Stimulated activated CD8-positive, alpha-beta memory T cell treated with anti-CD3 and anti-CD28 coated beads, Interleukin-2, amount 100 ng/mL, for 1 hour (primary cell): ENCODE measurements at regions not wholly inside any gene's neighbourhood (a gene's known extent, or its start where the extent isn't known, plus 50 kb on each side); places are given as distances from the start of the nearest gene placed in this dataset.

Experiments
- DNase-seq, 2 donors: peaks; one replicate each; pipeline ENCODE4 v3.0.0-alpha.2; 2020; ENCODE audit warnings: low read depth in 2 of 2

- no peak for DNase-seq
These were observed 260.5 kb downstream of the CCDC85A start for GRCh38 chr2:56444339-56444738.

GRCh38 chr2:56448403-56449001, 264.7 kb downstream of the CCDC85A start:
- DNase-seq, result no peak

- DNase-seq, result no peak
These were observed 265.2 kb downstream of the CCDC85A start for GRCh38 chr2:56449002-56449431.

- no peak for DNase-seq
These were observed 265.7 kb downstream of the CCDC85A start for GRCh38 chr2:56449449-56449860.

GRCh38 chr2:56450047-56450446, 266.3 kb downstream of the CCDC85A start:
- no peak for DNase-seq

- DNase-seq, result no peak
These were observed 267.0 kb downstream of the CCDC85A start for GRCh38 chr2:56450772-56451171.

- DNase-seq, result no peak
These were observed 271.9 kb downstream of the CCDC85A start for GRCh38 chr2:56455642-56456041.

GRCh38 chr2:56456791-56457190, 273.0 kb downstream of the CCDC85A start:
- no peak for DNase-seq

- no peak for DNase-seq
These were observed 276.7 kb downstream of the CCDC85A start for GRCh38 chr2:56460508-56460907.

GRCh38 chr2:56464066-56464465, 280.3 kb downstream of the CCDC85A start:
- DNase-seq, result no peak

- no peak for DNase-seq
These were observed 280.8 kb downstream of the CCDC85A start for GRCh38 chr2:56464613-56465012.

GRCh38 chr2:56465491-56465890, 281.7 kb downstream of the CCDC85A start:
- no peak for DNase-seq

GRCh38 chr2:56473524-56473923, 289.7 kb downstream of the CCDC85A start:
- DNase-seq, result no peak

GRCh38 chr2:56474412-56475158, 290.8 kb downstream of the CCDC85A start:
- DNase-seq, result no peak

- no peak for DNase-seq
These were observed 291.4 kb downstream of the CCDC85A start for GRCh38 chr2:56475191-56475590.

GRCh38 chr2:56476509-56477071, 292.8 kb downstream of the CCDC85A start:
- DNase-seq, result no peak

- no peak for DNase-seq
These were observed 294.2 kb downstream of the CCDC85A start for GRCh38 chr2:56478027-56478426.

GRCh38 chr2:56483081-56483480, 299.3 kb downstream of the CCDC85A start:
- no peak for DNase-seq

- DNase-seq, result no peak
These were observed 301.1 kb downstream of the CCDC85A start for GRCh38 chr2:56484906-56485305.

GRCh38 chr2:56500317-56500716, 316.5 kb downstream of the CCDC85A start:
- no peak for DNase-seq

- no peak for DNase-seq
These were observed 318.8 kb downstream of the CCDC85A start for GRCh38 chr2:56502616-56503015.

- DNase-seq, result no peak
These were observed 322.1 kb downstream of the CCDC85A start for GRCh38 chr2:56505885-56506284.

- DNase-seq, result no peak
These were observed 324.9 kb downstream of the CCDC85A start for GRCh38 chr2:56508662-56509061.
